ENCODE measurements at regions not wholly inside any gene's neighbourhood (a gene's known extent, or its start where the extent isn't known, plus 50 kb on each side); places are given as distances from the start of the nearest gene placed in this dataset.
A peak's percentile ranks its signal among the peaks of the same experiment; 100 is the strongest.
"Not testable (repeated sequence)": the region's sequence is repeated elsewhere in the genome, so short reads cannot be mapped to it uniquely, and the experiment has no call there.

- no peak for DNase-seq
Observed at GRCh38 chr7:149682038-149682437, 91.3 kb downstream of the ZNF467 start.

- DNase-seq = no peak
Observed at GRCh38 chr7:149681274-149681673, 92.1 kb downstream of the ZNF467 start.

GRCh38 chr7:149680331-149681025 lies 92.9 kb downstream of the ZNF467 start:
- no peak for DNase-seq

GRCh38 chr7:149674728-149675385 lies 98.5 kb downstream of the ZNF467 start:
- DNase-seq = not testable (repeated sequence)

- DNase-seq = no peak
Observed at GRCh38 chr7:149673006-149673405, 100.4 kb downstream of the ZNF467 start.

- peak; percentile 58 for DNase-seq
Observed at GRCh38 chr7:149670288-149670687, 103.1 kb downstream of the ZNF467 start.

GRCh38 chr7:149669121-149669818 lies 104.1 kb downstream of the ZNF467 start:
- no peak for DNase-seq

- DNase-seq = no peak
Observed at GRCh38 chr7:149666360-149666945, 106.9 kb downstream of the ZNF467 start.

GRCh38 chr7:149665618-149666017 lies 107.8 kb downstream of the ZNF467 start:
- not testable (repeated sequence) for DNase-seq

GRCh38 chr7:149664666-149665065 lies 108.7 kb downstream of the ZNF467 start:
- DNase-seq = peak; percentile 39

GRCh38 chr7:149664176-149664575 lies 109.2 kb downstream of the ZNF467 start:
- DNase-seq = no peak

- DNase-seq = peak; percentile 76
Observed at GRCh38 chr7:149662591-149663095, 110.7 kb downstream of the ZNF467 start.

GRCh38 chr7:149655784-149656183 lies 117.6 kb downstream of the ZNF467 start:
- no peak for DNase-seq

GRCh38 chr7:149654588-149654987 lies 118.8 kb downstream of the ZNF467 start:
- DNase-seq = no peak

- not testable (repeated sequence) for DNase-seq
Observed at GRCh38 chr7:149650190-149650589, 123.2 kb downstream of the ZNF467 start.

- no peak for DNase-seq
Observed at GRCh38 chr7:149644754-149645153, 128.6 kb downstream of the ZNF467 start.

- DNase-seq = no peak
Observed at GRCh38 chr7:149642589-149642988, 130.8 kb downstream of the ZNF467 start.

- DNase-seq = no peak
Observed at GRCh38 chr7:149638566-149639320, 134.6 kb downstream of the ZNF467 start.

- DNase-seq = no peak
Observed at GRCh38 chr7:149637911-149638565, 135.3 kb downstream of the ZNF467 start.

GRCh38 chr7:149635561-149636329 lies 137.6 kb downstream of the ZNF467 start:
- peak; percentile 86 for DNase-seq

Measured in NCI-H69 (cell line).